ENCODE measurements at regions not wholly inside any gene's neighbourhood (a gene's known extent, or its start where the extent isn't known, plus 50 kb on each side); places are given as distances from the start of the nearest gene placed in this dataset.

DNA sequence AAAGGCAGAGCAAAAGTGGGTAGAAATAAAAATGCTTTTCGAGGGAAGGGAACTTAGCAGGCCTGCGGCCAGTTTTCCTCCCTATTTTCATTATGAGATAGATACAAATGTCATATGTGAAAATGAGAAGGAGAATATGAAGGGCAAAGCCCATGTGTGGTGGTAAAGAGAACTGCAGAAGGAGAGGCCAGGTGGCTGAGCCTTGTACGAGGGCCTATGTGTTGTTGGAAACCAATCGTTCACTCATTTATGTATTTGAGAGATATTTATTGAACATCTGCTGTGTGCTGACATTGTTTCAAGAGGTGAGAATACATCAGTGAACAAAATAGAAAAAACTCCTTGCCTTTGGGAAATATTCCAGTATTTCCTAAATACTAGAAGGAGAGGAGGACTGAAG is 147.7 kb downstream of the SH3BGRL2 start:
- H3K4me2 ChIP-seq (ENCODE audit: low read length), result no peak overlapping the region
- H4K20me1 ChIP-seq (ENCODE audit: insufficient read depth, low read length), result no peaks in the 10 kb centered on the region
- H3K36me3 ChIP-seq (ENCODE audit: insufficient read depth, low read length), result no peaks in the 10 kb centered on the region
- no peaks in the 10 kb centered on the region for H3K79me2 ChIP-seq (ENCODE audit: insufficient read depth, low read length)
- no peaks in the 10 kb centered on the region for H3K9me3 ChIP-seq (ENCODE audit: low read length)
- no peak overlapping the region for H3K9ac ChIP-seq (ENCODE audit: low read length)
- H2AFZ ChIP-seq (ENCODE audit: low read length), result no peak overlapping the region
- H3K4me1 ChIP-seq (ENCODE audit: insufficient read depth, low read length, severe bottlenecking), result peaks cover 12% of the 10 kb centered on the region
- no peaks in the 10 kb centered on the region for H3K9me2 ChIP-seq (ENCODE audit: low read depth, low read length)
- no peaks in the 10 kb centered on the region for H3K27me3 ChIP-seq (ENCODE audit: insufficient read depth, low read length)
- H3K4me3 ChIP-seq (ENCODE audit: low read depth, low read length, poor library complexity, severe bottlenecking), result no peak overlapping the region
- H3F3A ChIP-seq (ENCODE audit: insufficient read depth, low read length), result no peaks in the 10 kb centered on the region
- no peak overlapping the region for H3K27ac ChIP-seq (ENCODE audit: low read depth, low read length, poor library complexity, severe bottlenecking)
- TF ChIP-seq EZH2 (IDR thresholded peaks at IDR 0.05; ENCODE audit: borderline replicate concordance, low read length) (no peak), CTCF (IDR thresholded peaks at IDR 0.05; ENCODE audit: low read length) (no peak)

- Histone ChIP-seq H3K4me3 (ENCODE audit: low read depth, low read length, poor library complexity, severe bottlenecking) (peak overlapping the region; percentile 52), H3K36me3 (ENCODE audit: insufficient read depth, low read length) (no peaks in the 10 kb centered on the region), H3K27me3 (ENCODE audit: insufficient read depth, low read length) (no peaks in the 10 kb centered on the region), H3K27ac (ENCODE audit: low read depth, low read length, poor library complexity, severe bottlenecking) (no peak overlapping the region), H3K9ac (ENCODE audit: low read length) (peak overlapping the region; percentile 23; the same call in 1 of the 2 replicates), H2AFZ (ENCODE audit: low read length) (peak overlapping the region; percentile 94), H3K4me2 (ENCODE audit: low read length) (peak overlapping the region; percentile 87), H3K4me1 (ENCODE audit: insufficient read depth, low read length, severe bottlenecking) (peaks cover 12% of the 10 kb centered on the region), H3K79me2 (ENCODE audit: insufficient read depth, low read length) (no peaks in the 10 kb centered on the region), H4K20me1 (ENCODE audit: insufficient read depth, low read length) (no peaks in the 10 kb centered on the region), H3K9me3 (ENCODE audit: low read length) (no peaks in the 10 kb centered on the region), H3F3A (ENCODE audit: insufficient read depth, low read length) (no peaks in the 10 kb centered on the region), H3K9me2 (ENCODE audit: low read depth, low read length) (no peaks in the 10 kb centered on the region)
- TF ChIP-seq EZH2 (IDR thresholded peaks at IDR 0.05; ENCODE audit: borderline replicate concordance, low read length), result no peak
- TF ChIP-seq CTCF (IDR thresholded peaks at IDR 0.05; ENCODE audit: low read length), result peak; percentile 96
These were observed 146.8 kb downstream of the SH3BGRL2 start for GRCh38 chr6:79777713-79778579.

DNA sequence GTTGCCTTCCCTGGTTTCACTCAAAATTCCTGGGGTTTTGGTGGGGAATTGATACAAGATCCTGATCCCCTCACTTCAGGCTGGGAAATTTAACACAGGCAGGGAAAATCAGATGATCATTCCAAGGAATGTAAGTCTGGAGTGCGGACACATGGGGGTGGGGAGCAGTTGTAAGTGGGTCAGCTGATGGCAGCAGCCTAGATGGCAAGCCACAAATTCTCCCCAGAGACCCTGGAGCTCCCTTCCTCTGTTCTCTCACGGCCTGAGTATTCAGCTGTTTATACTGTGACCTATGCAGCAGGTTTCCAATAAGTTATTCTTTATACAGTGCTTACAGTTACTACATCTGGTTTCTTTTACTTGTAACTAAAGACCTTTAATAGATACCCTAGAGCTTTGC is 144.9 kb downstream of the SH3BGRL2 start:
- H3K9me2 ChIP-seq (ENCODE audit: low read depth, low read length), result no peaks in the 10 kb centered on the region
- no peak overlapping the region for H3K4me3 ChIP-seq (ENCODE audit: low read depth, low read length, poor library complexity, severe bottlenecking)
- no peak overlapping the region for H3K27ac ChIP-seq (ENCODE audit: low read depth, low read length, poor library complexity, severe bottlenecking)
- no peaks in the 10 kb centered on the region for H4K20me1 ChIP-seq (ENCODE audit: insufficient read depth, low read length)
- H3K9me3 ChIP-seq (ENCODE audit: low read length), result no peaks in the 10 kb centered on the region
- no peak overlapping the region for H3K9ac ChIP-seq (ENCODE audit: low read length)
- no peaks in the 10 kb centered on the region for H3K27me3 ChIP-seq (ENCODE audit: insufficient read depth, low read length)
- H3F3A ChIP-seq (ENCODE audit: insufficient read depth, low read length), result no peaks in the 10 kb centered on the region
- no peak for TF ChIP-seq CTCF (IDR thresholded peaks at IDR 0.05; ENCODE audit: low read length)
- TF ChIP-seq EZH2 (IDR thresholded peaks at IDR 0.05; ENCODE audit: borderline replicate concordance, low read length), result no peak
- peaks cover 12% of the 10 kb centered on the region for H3K4me1 ChIP-seq (ENCODE audit: insufficient read depth, low read length, severe bottlenecking)
- no peaks in the 10 kb centered on the region for H3K79me2 ChIP-seq (ENCODE audit: insufficient read depth, low read length)
- H3K4me2 ChIP-seq (ENCODE audit: low read length), result no peak overlapping the region
- no peaks in the 10 kb centered on the region for H3K36me3 ChIP-seq (ENCODE audit: insufficient read depth, low read length)
- H2AFZ ChIP-seq (ENCODE audit: low read length), result no peak overlapping the region
